GM12875 (cell line): ENCODE measurements at regions not wholly inside any gene's neighbourhood (a gene's known extent, or its start where the extent isn't known, plus 50 kb on each side); places are given as distances from the start of the nearest gene placed in this dataset.

Experiments
- H3K4me3 ChIP-seq: one replicate; pipeline ENCODE4 v1.5.1; 2011; ENCODE audit warnings: low read depth, low read length, control low read depth
- CTCF ChIP-seq: IDR thresholded peaks from 2 replicates; pipeline ENCODE4 v1.5.1; 2011; ENCODE audit warnings: low read depth, mild to moderate bottlenecking, control low read depth, inconsistent platforms, low read length, moderate library complexity, borderline replicate concordance; ENCODE audit not compliant: insufficient read depth

- no peak for TF ChIP-seq CTCF
Observed at GRCh38 chr14:29273513-29273912, 506.9 kb downstream of the FOXG1 start.

GRCh38 chr14:29274890-29275596 is 508.5 kb downstream of the FOXG1 start:
- H3K4me3 ChIP-seq = no peak overlapping the region
- no peak for TF ChIP-seq CTCF

More at GRCh38 chr14:29273513-29273912, 506.9 kb downstream of the FOXG1 start:
- no peak overlapping the region for H3K4me3 ChIP-seq

- no peak overlapping the region for H3K4me3 ChIP-seq
- TF ChIP-seq CTCF = no peak
Observed at GRCh38 chr14:29278301-29279263, 512.0 kb downstream of the FOXG1 start.

- H3K4me3 ChIP-seq = no peak overlapping the region
- TF ChIP-seq CTCF = no peak
Observed at GRCh38 chr14:29282169-29282568, 515.6 kb downstream of the FOXG1 start.

- TF ChIP-seq CTCF = no peak
- no peak overlapping the region for H3K4me3 ChIP-seq
Observed at GRCh38 chr14:29290441-29290840, 523.9 kb downstream of the FOXG1 start.

GRCh38 chr14:29299372-29299771 is 532.8 kb downstream of the FOXG1 start:
- no peak overlapping the region for H3K4me3 ChIP-seq
- TF ChIP-seq CTCF = no peak
